ENCODE measurements at regions not wholly inside any gene's neighbourhood (a gene's known extent, or its start where the extent isn't known, plus 50 kb on each side); places are given as distances from the start of the nearest gene placed in this dataset.
A peak's percentile ranks its signal among the peaks of the same experiment; 100 is the strongest.

DNA sequence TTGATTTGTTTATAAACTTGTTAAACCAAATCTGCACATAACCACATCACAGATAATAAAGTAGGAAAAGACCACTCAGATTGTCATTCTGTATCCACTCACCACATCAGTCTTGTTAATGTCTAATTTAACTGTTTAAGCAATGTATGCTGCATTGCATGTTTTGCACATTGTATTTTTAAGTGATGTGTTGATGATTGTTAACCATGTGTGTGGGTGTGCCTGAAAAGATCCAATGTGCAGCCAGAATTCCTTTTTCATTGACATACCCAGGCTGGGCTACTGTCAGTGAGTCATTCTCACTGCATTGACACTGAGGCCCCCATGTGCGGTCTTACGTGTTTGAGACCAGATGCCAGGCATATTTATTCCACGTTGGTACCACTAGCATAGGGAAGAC lies 167.3 kb downstream of the TRMT11 start:
- peak; percentile 22 for DNase-seq (ENCODE audit: low read depth, low spot score)
- in situ Hi-C loops (cut with HindIII; ENCODE audit: low sequenced_read_pairs) = no loop called here
- TF ChIP-seq, protein P1, sequence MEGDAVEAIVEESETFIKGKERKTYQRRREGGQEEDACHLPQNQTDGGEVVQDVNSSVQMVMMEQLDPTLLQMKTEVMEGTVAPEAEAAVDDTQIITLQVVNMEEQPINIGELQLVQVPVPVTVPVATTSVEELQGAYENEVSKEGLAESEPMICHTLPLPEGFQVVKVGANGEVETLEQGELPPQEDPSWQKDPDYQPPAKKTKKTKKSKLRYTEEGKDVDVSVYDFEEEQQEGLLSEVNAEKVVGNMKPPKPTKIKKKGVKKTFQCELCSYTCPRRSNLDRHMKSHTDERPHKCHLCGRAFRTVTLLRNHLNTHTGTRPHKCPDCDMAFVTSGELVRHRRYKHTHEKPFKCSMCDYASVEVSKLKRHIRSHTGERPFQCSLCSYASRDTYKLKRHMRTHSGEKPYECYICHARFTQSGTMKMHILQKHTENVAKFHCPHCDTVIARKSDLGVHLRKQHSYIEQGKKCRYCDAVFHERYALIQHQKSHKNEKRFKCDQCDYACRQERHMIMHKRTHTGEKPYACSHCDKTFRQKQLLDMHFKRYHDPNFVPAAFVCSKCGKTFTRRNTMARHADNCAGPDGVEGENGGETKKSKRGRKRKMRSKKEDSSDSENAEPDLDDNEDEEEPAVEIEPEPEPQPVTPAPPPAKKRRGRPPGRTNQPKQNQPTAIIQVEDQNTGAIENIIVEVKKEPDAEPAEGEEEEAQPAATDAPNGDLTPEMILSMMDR (IDR thresholded peaks at IDR 0.05; ENCODE audit: low read depth, low read length) = no peak
- no peak overlapping the region for H3K4me3 ChIP-seq (ENCODE audit: low read depth, low read length)

DNA sequence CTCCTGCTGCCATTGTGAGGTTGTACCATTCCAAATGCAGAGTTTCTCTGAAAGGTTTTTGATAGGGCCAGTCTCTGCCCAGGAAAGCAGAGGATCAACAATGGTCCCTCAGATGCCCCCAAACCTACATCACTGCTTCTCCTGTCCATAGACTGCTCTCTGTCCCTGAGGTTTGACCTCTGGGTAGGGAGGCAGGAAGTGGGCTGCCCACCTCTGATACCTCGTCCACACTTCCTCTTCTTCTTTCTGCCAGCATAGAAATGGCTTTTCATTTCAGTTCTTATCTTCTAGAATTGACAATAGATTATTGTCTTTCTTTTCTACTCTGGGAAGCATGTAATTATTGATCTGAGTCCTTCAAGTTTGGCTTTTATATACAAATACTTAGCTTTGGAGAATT lies 170.6 kb downstream of the TRMT11 start:
- TF ChIP-seq, protein P1 (IDR thresholded peaks at IDR 0.05; ENCODE audit: low read depth, low read length) = no peak
- H3K4me3 ChIP-seq (ENCODE audit: low read depth, low read length) = no peak overlapping the region
- in situ Hi-C loops (cut with HindIII; ENCODE audit: low sequenced_read_pairs) = no loop called here
- DNase-seq (ENCODE audit: low read depth, low spot score) = no peak

DNA sequence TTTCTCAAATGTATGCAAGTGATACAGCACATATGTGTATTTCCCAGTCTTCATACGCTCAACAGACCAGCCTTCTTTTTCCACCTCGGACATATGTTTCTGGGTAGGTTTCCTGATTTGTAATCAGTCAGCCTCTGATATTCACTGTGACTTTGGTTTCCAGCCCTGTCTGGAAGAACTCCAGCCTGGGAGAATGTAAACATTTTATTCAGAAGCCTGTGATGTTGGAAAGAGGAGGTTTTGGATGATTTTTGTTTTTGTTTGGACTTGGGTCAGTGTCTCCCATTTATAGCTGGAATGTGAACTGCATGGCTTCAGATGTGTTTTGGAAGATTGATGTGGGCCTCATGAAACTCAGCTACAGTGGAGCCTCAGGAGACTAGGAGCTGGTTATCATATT lies 172.2 kb upstream of the CENPW start:
- in situ Hi-C loops (cut with HindIII; ENCODE audit: low sequenced_read_pairs) = no loop called here
- H3K4me3 ChIP-seq (ENCODE audit: low read depth, low read length) = no peak overlapping the region
- DNase-seq (ENCODE audit: low read depth, low spot score) = no peak
- TF ChIP-seq, protein P1 (IDR thresholded peaks at IDR 0.05; ENCODE audit: low read depth, low read length) = no peak

DNA sequence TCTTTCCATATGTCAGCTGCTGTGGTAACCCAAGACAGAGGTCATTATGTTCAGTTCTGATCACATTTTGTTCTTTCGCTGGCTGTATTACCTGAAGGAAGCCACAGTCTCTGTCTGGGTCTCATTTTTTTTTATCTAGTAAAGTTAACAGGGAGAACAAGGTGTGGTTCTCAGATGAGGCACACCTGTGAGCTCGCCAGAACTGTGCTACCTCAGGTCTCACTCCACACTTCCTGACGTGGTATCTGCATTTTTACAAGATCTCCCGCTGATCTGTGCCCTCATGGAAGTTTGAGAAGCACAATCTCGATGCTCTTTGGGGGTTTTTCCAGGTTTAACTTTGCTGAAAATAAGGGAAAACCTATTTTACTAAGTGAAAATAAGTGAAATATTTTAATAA lies 169.5 kb upstream of the CENPW start:
- in situ Hi-C loops (cut with HindIII; ENCODE audit: low sequenced_read_pairs) = no loop called here
- H3K4me3 ChIP-seq (ENCODE audit: low read depth, low read length) = no peak overlapping the region
- DNase-seq (ENCODE audit: low read depth, low spot score) = no peak
- TF ChIP-seq, protein P1 (IDR thresholded peaks at IDR 0.05; ENCODE audit: low read depth, low read length) = no peak

DNA sequence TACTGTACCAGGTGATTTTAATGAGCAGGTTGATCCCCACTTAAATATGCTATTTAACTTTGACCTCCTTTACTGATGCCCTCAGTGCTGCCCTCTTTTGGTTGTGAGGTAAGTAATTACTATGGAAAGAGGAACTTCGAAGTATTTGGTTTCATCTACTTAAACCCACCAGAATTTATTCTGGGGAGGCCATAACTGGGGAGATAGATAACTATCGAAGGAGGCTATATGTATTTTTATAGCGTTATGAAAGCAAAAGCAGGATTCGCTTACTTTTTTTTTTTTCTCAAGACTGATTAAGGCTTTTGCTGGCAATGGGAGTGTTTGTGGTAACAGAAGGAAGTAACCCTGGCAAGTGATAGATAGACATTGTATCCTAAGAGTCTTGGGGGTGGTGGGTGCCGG lies 168.9 kb upstream of the CENPW start:
- H3K4me3 ChIP-seq (ENCODE audit: low read depth, low read length) = no peak overlapping the region
- TF ChIP-seq, protein P1 (IDR thresholded peaks at IDR 0.05; ENCODE audit: low read depth, low read length) = peak; percentile 52
- in situ Hi-C loops (cut with HindIII; ENCODE audit: low sequenced_read_pairs) = no loop called here
- no peak for DNase-seq (ENCODE audit: low read depth, low spot score)

DNA sequence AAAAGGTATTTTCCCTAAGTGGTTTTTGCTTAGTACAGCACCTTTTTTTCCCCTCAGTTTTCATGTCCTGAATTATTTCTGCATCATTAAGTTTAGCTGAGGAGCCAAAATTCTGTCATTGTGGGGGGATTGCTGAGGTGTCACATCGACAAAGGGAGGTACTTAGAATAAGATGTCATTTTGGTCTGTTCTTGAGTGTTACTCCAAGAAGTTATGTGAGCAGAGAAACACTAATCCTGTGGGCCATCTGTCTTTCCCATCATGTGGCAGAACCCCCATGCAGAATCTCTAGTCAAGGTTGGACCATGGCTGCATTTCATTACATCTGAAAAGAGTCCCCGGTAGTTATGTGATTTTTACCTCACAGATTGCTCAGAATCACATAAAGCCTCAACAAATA lies 167.8 kb upstream of the CENPW start:
- TF ChIP-seq, protein P1 (IDR thresholded peaks at IDR 0.05; ENCODE audit: low read depth, low read length) = no peak

DNA sequence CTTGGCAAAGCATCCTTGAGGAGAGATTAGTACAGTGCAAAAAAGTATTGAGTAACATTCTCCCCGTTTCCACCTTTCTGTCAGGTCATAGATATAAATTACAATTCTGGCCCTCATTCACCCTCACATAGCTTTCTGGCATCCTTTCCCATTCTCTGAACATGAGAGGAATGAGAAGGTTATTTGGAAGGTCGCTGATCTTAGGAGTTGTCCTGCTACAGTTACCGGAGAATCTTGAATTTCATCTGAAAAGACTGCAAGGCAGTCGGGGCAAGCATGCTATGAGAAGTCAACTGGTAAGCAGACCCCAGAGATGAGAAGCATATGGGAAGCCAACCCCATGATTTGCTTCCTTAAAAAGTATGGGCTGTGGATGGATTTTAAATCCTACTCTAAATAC lies 166.7 kb upstream of the CENPW start:
- in situ Hi-C loops (cut with HindIII; ENCODE audit: low sequenced_read_pairs) = no loop called here
- H3K4me3 ChIP-seq (ENCODE audit: low read depth, low read length) = no peak overlapping the region
- no peak for DNase-seq (ENCODE audit: low read depth, low spot score)
- TF ChIP-seq, protein P1 (IDR thresholded peaks at IDR 0.05; ENCODE audit: low read depth, low read length) = no peak

More for the DNA sequence above, 167.8 kb upstream of the CENPW start:
- no peak for DNase-seq (ENCODE audit: low read depth, low spot score)
- in situ Hi-C loops (cut with HindIII; ENCODE audit: low sequenced_read_pairs) = no loop called here
- H3K4me3 ChIP-seq (ENCODE audit: low read depth, low read length) = no peak overlapping the region
